Activated naive CD8-positive, alpha-beta T cell treated with anti-CD3 and anti-CD28 coated beads, Interleukin-2, amount 50 U/mL, for 16 hours (primary cell): ENCODE measurements at regions not wholly inside any gene's neighbourhood (a gene's known extent, or its start where the extent isn't known, plus 50 kb on each side); places are given as distances from the start of the nearest gene placed in this dataset.
"Not testable (repeated sequence)": the region's sequence is repeated elsewhere in the genome, so short reads cannot be mapped to it uniquely, and the experiment has no call there.

ENCODE experiments used
- DNase-seq: peaks from one replicate; pipeline ENCODE4 v3.0.0-alpha.2; 2020; ENCODE audit warnings: low read depth, low spot score

- no peak for DNase-seq
Measured at GRCh38 chr5:154624341-154624740, 130.8 kb upstream of the LARP1 start.

GRCh38 chr5:154620411-154620810 lies 134.8 kb upstream of the LARP1 start:
- DNase-seq, result no peak

GRCh38 chr5:154618696-154619095 lies 136.5 kb upstream of the LARP1 start:
- no peak for DNase-seq

- DNase-seq, result no peak
Measured at GRCh38 chr5:154614595-154614994, 136.6 kb upstream of the HAND1 start.

- no peak for DNase-seq
Measured at GRCh38 chr5:154614125-154614524, 136.1 kb upstream of the HAND1 start.

GRCh38 chr5:154612666-154613065 lies 134.6 kb upstream of the HAND1 start:
- DNase-seq, result no peak

- no peak for DNase-seq
Measured at GRCh38 chr5:154611341-154611767, 133.3 kb upstream of the HAND1 start.

GRCh38 chr5:154610321-154611154 lies 132.5 kb upstream of the HAND1 start:
- peak; percentile 25 for DNase-seq

GRCh38 chr5:154609251-154609650 lies 131.2 kb upstream of the HAND1 start:
- no peak for DNase-seq

- no peak for DNase-seq
Measured at GRCh38 chr5:154608531-154609011, 130.5 kb upstream of the HAND1 start.

GRCh38 chr5:154607746-154608145 lies 129.7 kb upstream of the HAND1 start:
- no peak for DNase-seq

GRCh38 chr5:154606246-154606645 lies 128.2 kb upstream of the HAND1 start:
- DNase-seq, result no peak

GRCh38 chr5:154603953-154604679 lies 126.1 kb upstream of the HAND1 start:
- DNase-seq, result no peak

- no peak for DNase-seq
Measured at GRCh38 chr5:154603485-154603884, 125.5 kb upstream of the HAND1 start.

GRCh38 chr5:154603011-154603410 lies 125.0 kb upstream of the HAND1 start:
- no peak for DNase-seq

GRCh38 chr5:154601014-154601413 lies 123.0 kb upstream of the HAND1 start:
- no peak for DNase-seq

GRCh38 chr5:154598021-154598420 lies 120.0 kb upstream of the HAND1 start:
- no peak for DNase-seq

- not testable (repeated sequence) for DNase-seq
Measured at GRCh38 chr5:154596844-154597243, 118.8 kb upstream of the HAND1 start.

- no peak for DNase-seq
Measured at GRCh38 chr5:154595662-154596061, 117.6 kb upstream of the HAND1 start.

GRCh38 chr5:154593796-154594195 lies 115.8 kb upstream of the HAND1 start:
- DNase-seq, result no peak

GRCh38 chr5:154593071-154593470 lies 115.0 kb upstream of the HAND1 start:
- DNase-seq, result no peak

GRCh38 chr5:154590093-154590724 lies 112.2 kb upstream of the HAND1 start:
- DNase-seq, result no peak
